Cardiac fibroblast (primary cell): ENCODE measurements at regions not wholly inside any gene's neighbourhood (a gene's known extent, or its start where the extent isn't known, plus 50 kb on each side); places are given as distances from the start of the nearest gene placed in this dataset.

Experiments
- DNase-seq, 2 donors: peaks; one replicate each; pipeline versions ENCODE4 v3.0.0 to v3.0.0-alpha.2; 2010; ENCODE audit warnings: low read depth in 2 of 2
- H3K4me3 ChIP-seq, 2 donors: replicated peaks in 1 of 2; 1 replicate in 1 of 2; 2 replicates in 1 of 2; pipeline ENCODE4 v1.5.1; 2011; ENCODE audit warnings: low read depth in 2 of 2, low read length in 2 of 2, mild to moderate bottlenecking in 2 of 2, moderate library complexity in 1 of 2
- CTCF ChIP-seq: IDR thresholded peaks from one replicate; pipeline ENCODE4 v1.5.1; 2011; ENCODE audit warnings: low read depth, mild to moderate bottlenecking, low read length, inconsistent platforms

GRCh38 chr12:123095078-123095881, 55.6 kb downstream of the PITPNM2 start:
- no peak overlapping the region for H3K4me3 ChIP-seq
- DNase-seq: no peak
- TF ChIP-seq CTCF: no peak

GRCh38 chr12:123094349-123095077, 56.4 kb downstream of the PITPNM2 start:
- no peak for TF ChIP-seq CTCF
- DNase-seq: peak; percentile 54 to 75
- no peak overlapping the region for H3K4me3 ChIP-seq

- H3K4me3 ChIP-seq: no peak overlapping the region
- DNase-seq: no peak
- TF ChIP-seq CTCF: no peak
Measured at GRCh38 chr12:123092866-123093265, 58.0 kb downstream of the PITPNM2 start.

- TF ChIP-seq CTCF: no peak
Measured at GRCh38 chr12:123091230-123092150, 59.4 kb downstream of the PITPNM2 start.

GRCh38 chr12:123089631-123090353, 61.1 kb downstream of the PITPNM2 start:
- DNase-seq: peak; percentile 86 to 98
- no peak overlapping the region for H3K4me3 ChIP-seq
- TF ChIP-seq CTCF: no peak

More at GRCh38 chr12:123091230-123092150, 59.4 kb downstream of the PITPNM2 start:
- H3K4me3 ChIP-seq: no peak overlapping the region
- no peak for DNase-seq

- H3K4me3 ChIP-seq: no peak overlapping the region
- DNase-seq: no peak
Measured at GRCh38 chr12:123089140-123089539, 61.8 kb downstream of the PITPNM2 start.

More at GRCh38 chr12:123089140-123089539, 61.8 kb downstream of the PITPNM2 start:
- TF ChIP-seq CTCF: no peak
